ENCODE measurements at regions not wholly inside any gene's neighbourhood (a gene's known extent, or its start where the extent isn't known, plus 50 kb on each side); places are given as distances from the start of the nearest gene placed in this dataset.
"Not testable (repeated sequence)": the region's sequence is repeated elsewhere in the genome, so short reads cannot be mapped to it uniquely, and the experiment has no call there.

GRCh38 chr10:64134676-64135075 is 613.5 kb downstream of the REEP3 start:
- DNase-seq, result no peak

DNA sequence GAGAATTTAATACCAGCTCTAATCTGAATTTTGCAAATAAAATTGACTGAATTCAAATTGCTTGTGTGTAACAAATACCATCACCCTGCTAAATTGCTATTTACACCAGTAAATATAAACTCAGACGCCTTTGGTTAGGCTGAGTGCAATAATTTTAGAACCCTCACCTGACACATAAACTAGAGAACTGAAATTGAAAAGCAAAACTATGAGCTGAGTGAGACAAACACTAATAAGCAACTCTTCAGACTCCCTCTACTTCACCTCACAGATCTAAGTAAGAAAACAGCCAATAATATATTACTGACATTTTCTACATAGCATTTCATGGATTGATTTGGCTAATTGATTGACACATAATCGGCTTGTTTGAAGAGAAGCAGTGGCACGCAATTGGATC is 621.2 kb downstream of the REEP3 start:
- no peak for DNase-seq

DNA sequence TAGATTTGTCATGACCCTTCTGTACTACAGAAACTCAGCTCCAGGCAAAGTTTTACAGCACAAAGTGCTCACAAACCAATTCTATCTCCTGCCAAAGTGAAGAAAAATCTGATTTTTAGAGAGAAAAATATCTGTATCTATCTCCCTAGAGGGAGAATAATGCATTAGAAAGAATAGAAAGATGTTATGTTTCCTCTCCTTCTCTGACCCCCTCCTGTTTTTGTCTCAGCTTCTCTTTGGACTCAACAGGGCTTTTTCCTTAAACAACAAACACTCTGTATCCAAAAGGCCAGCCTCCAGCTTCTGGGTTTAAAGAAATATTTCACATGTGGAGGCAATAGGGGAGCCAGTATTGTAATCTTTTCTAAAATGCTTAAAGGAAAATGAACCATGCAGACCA is 627.4 kb downstream of the REEP3 start:
- no peak for DNase-seq

- no peak for DNase-seq
These were observed 635.0 kb downstream of the REEP3 start for GRCh38 chr10:64156166-64156565.

GRCh38 chr10:64158551-64158950 is 637.4 kb downstream of the REEP3 start:
- no peak for DNase-seq

DNA sequence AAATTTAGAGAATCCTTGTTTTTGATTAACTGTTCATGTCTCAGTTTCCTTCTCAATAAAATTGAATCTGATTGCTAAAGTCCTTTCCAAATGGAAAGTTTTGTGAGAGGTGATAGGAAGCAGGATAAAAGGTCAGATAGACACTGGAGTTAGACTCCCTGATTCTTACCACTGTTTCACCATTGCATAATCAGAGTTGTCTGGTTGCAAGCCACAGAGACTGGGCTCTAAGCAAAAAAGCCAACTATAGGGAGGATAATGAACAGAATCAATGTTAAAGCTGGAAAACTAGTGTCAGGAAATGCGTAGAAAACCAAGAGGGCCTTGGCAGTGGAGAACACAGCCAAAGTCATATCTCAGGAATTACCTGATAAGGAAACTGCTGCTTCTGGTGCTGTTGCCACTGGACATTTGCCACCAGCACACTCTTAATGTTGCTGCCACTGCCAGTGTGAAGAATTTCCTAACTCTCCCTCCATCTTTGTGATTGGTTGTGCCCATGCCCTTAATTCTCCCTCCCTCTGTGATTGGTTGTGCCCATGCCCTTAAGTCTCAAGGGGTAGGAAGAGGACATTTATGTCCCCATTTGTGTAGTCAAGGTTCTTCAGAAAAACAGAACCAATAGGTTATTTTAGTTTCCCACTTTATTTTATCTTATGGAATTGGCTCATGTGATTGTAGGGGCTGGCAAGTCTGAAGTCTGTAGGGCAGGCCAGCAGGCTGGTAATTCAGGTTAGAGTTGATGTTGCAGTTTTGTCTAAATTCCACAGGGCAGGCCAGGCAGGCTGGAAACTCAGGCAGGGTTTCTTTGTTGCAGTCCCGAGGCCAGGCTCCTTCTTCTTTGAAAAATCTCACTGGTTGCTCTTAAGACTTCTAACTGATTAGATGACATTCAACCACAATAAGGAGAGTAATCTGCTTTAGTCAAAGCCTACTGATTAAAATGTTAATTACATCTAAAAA is 639.0 kb downstream of the REEP3 start:
- DNase-seq, result no peak

- DNase-seq, result no peak
These were observed 649.6 kb downstream of the REEP3 start for GRCh38 chr10:64170791-64171190.

- DNase-seq, result no peak
These were observed 652.6 kb downstream of the REEP3 start for GRCh38 chr10:64173826-64174225.

- no peak for DNase-seq
These were observed 653.6 kb downstream of the REEP3 start for GRCh38 chr10:64174666-64175255.

DNA sequence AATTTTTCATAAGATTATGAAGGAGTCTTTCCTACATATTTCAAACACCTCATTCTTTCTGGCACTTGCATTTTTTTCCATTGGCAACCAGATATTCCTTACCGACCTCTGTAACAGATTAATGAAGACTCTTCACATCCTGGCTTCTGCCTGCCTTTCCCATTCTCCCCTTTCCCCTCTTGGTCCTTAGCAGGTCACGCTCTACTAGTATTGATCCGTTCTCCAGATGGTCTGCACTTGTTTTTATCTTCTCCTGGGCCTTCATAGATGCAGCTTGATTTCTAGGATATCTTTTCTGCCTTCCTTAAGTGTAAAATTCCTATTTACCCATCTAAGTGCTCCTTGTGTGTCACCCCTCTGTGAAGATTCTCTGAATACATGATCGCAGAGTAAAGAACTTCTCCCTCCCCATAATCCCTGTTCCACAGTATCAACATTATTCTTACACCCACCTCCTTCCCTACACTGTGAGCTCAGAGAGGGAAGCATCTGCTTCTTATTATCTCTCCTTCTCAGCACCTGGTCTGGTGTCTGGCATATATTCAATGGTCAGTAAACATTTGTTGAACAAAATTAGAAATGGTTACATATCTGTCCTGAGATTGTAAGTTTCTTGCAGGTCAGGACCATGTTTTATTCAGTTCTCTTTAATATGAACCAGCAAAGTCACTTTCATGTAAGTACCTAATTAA is 654.2 kb downstream of the REEP3 start:
- DNase-seq, result no peak

DNA sequence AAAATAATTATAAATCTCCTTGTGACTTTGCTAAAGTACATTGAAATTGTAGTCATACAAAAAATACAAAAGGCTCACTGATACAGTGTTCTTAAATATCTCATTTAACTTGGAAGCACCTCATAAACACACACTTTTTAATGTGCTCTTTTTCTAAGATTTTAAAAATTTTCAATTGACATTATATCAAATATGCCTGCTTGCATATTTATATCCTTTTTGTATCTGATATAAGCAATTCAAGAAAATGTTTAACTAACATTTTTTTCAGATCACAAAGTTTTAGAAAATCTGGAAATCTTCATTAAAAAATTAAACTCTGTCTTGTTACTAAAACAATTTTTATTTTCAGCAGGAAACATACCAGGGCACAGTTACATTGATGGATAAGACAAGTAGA is 661.5 kb downstream of the REEP3 start:
- no peak for DNase-seq

DNA sequence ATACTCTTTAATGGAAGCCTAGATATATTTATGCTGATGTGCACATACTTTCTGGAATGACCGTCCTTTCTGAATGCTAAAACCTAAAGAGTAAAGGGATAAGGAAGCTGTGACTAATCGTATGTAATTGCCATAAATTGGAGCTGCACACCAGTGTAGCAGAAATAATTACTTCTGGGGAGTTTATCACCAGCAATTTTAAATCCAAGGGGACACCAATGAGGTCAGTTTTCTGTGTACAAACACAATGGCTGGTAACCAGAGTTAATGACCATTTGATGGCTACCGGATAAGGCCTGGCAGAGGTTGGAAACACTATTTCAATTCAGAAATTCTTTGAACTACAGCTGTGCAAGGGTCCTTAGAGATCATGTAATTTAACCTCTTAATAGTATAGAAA is 670.1 kb downstream of the REEP3 start:
- no peak for DNase-seq

DNA sequence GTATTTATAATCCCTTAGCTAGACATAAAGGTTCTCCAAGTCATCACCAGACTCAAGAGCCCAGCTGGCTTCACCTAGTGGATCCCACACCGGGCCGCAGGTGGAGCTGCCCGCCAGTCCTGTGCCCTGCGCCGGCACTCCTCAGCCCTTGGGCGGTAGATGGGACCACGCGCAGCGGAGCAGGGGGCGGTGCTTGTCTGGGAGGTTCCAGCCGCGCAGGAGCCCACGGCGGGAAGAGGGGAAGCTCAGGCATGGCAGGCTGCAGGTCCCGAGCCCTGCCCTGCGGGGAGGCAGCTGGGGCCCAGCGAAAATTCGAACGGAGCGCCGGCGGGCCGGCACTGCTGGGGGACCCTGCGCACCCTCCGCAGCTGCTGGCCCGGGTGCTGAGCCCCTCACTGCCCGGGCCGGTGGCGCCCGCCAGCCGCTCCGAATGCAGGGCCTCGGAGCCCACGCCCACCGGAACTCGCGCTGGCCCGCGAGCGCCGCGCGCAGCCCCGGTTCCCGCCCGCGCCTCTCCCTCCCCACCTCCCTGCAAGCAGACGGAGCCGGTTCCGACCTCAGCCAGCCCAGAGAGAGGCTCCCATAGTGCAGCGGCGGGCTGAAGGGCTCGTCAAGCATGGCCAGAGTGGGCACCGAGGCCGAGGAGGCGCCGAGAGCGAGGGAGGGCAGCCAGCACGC is 675.6 kb downstream of the REEP3 start:
- no peak for DNase-seq

- DNase-seq, result no peak
These were observed 680.7 kb downstream of the REEP3 start for GRCh38 chr10:64201936-64202335.

GRCh38 chr10:64204504-64204903 is 683.3 kb downstream of the REEP3 start:
- DNase-seq, result not testable (repeated sequence)

DNA sequence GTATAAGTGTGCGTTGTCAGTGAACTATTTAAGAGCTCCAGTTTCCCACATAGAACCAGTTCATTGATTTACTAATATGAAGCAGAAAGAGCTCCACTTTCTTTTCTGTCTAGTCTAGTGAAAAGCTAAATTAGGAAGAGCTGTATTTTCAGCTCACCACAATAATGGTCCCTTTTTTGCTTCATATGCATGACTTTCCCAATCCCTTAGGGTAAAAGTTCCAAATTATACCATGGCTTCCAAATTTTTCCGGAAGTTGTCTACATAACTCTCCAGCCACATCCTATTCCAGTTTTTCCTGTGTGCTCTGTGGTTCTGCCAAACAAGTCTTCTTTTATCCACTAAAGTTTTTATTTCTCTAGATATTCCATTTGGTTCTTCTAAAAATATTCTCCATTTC is 685.2 kb downstream of the REEP3 start:
- DNase-seq, result no peak

DNA sequence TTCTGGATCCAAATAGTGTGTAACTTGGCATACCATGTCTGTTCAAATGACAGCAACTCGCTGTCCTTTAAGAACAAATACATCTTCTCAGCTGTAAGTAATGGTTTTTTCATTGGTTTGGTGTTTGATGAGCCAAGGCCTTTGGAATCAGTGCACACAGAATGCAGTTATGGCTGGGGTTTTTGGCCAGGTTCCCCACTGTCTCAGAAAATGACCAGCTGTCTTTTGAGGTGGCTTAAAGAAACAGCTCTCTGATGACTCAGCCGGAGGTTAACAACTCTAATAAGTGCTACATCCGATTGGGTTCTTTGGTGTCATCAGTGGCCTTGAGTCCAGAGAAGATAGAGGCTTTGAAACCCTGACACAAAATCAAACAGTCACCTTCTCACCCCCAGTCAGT is 688.4 kb downstream of the REEP3 start:
- no peak for DNase-seq

DNA sequence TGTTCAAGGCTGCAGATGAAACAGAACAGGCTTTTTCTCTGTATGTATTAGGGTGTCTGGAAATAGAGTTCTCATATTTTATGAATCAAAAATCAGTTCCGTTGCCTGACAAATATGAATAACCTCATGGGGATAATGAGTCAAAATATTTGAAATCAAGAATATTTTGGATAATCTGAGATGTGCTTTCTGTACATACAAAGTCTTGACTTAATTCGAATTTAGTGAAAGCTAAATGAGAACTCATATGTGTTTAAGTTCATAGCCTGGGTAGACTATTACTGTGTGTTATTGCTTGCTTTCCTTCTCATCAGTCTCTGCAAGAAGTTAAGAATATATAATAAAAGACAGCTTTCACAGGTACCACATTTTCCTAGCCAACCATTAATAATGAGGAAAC is 689.0 kb downstream of the REEP3 start:
- no peak for DNase-seq

DNA sequence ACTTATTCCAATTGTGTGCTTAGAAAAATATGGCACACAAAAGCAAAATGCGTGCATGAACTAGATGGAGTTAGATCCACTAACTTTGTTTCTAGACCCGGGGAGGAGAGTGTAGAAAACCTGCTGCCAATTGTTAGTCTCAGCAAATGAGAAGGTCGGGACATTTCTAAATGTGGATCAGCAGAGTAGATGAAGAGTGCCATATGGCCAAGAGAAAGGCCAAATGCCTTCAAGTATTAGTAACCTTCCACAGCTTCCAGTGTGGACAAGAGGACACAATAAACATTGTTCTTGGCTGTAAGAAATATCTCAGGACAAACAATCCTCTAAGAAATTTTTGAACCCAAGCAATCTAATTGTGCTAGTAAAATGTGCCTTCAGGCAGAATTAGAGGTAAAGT is 690.3 kb downstream of the REEP3 start:
- no peak for DNase-seq

GRCh38 chr10:64215088-64215487 is 693.9 kb downstream of the REEP3 start:
- DNase-seq, result no peak

- DNase-seq, result no peak
These were observed 698.2 kb downstream of the REEP3 start for GRCh38 chr10:64219271-64220025.

DNA sequence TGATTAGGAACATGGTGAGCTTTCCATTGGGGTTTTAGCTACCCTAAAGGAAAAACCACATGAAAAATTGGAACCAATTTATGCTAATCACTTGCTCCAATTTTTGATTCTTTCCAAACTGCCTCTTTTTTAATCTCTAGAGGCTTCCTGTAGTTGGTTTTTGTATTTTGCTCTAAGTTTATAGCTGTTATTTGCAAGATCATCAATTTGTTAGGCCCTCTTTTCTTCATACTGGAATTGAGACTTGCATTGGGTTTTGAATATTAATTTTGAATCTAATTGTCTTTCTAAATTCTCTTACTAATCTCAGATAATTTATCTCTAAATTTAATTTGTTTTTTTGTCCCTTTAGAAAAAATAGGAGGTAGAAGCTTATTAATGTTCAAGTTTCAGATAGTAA is 713.3 kb downstream of the REEP3 start:
- DNase-seq, result no peak

DNA sequence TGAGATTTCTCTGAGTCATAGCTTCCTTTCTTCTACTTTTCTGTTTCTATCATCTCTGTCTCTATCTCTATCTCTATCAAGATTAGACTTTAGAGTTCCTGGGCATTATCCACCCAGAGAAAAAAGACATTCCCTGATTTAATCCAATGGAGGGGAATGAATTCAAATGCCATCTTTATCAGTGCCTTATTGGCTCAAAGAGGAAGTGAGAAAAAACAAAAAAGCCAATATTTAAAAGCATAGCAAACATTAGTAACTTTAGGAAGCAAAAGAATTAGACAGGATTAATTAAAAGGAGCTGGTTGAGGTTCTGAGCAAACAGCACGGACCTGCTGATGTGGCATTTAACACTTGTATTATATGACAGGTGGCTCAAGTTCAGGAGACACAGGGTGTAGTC is 736.5 kb downstream of the REEP3 start:
- no peak for DNase-seq

Data from activated T-cell treated with anti-CD3 and anti-CD28 coated beads for 4 hours (primary cell).